Activated B cell treated with CpG ODN at 0.5 μM for 24 hours (primary cell): ENCODE measurements at regions not wholly inside any gene's neighbourhood (a gene's known extent, or its start where the extent isn't known, plus 50 kb on each side); places are given as distances from the start of the nearest gene placed in this dataset.
"Not testable (repeated sequence)": the region's sequence is repeated elsewhere in the genome, so short reads cannot be mapped to it uniquely, and the experiment has no call there.

ENCODE experiments used
- ATAC-seq: fragments of 200-7000 bp; cut with Tn5 transposase; one replicate; pipeline ENCODE4 v1.10.0; 2021; ENCODE audit warnings: low read depth, mild to moderate bottlenecking, moderate library complexity
- CTCF ChIA-PET: fragments of 350-600 bp; sonication (Branson Sonifier 250); formaldehyde crosslinking; loops from one replicate; lab custom pipeline; 2021; ENCODE audit warnings: antibody characterized with exemption; lab: Charles Lee
- POLR2A ChIA-PET: fragments of 350-600 bp; sonication (Branson Sonifier 250); formaldehyde crosslinking; loops from one replicate; lab custom pipeline; 2021; ENCODE audit warnings: antibody characterized with exemption; lab: Charles Lee
- DNase-seq: peaks from one replicate; pipeline ENCODE4 v3.0.0; 2022
- H3K27ac Mint-ChIP-seq: one replicate; pipeline ENCODE4 v1.8.0; 2020; ENCODE audit warnings: mixed read lengths
- H3K27me3 Mint-ChIP-seq: one replicate; pipeline ENCODE4 v1.8.0; 2021; ENCODE audit warnings: mixed read lengths
- H3K36me3 Mint-ChIP-seq: one replicate; pipeline ENCODE4 v1.8.0; 2021; ENCODE audit warnings: low read depth, mixed read lengths
- H3K4me1 Mint-ChIP-seq: one replicate; pipeline ENCODE4 v1.8.0; 2021; ENCODE audit warnings: mixed read lengths
- H3K4me3 Mint-ChIP-seq: one replicate; pipeline ENCODE4 v1.8.0; 2020; ENCODE audit warnings: mild to moderate bottlenecking, mixed read lengths
- H3K9me3 Mint-ChIP-seq: one replicate; pipeline ENCODE4 v1.8.0; 2020; ENCODE audit warnings: mixed read lengths
- CTCF ChIP-seq: fragments of 200-600 bp; IDR thresholded peaks from one replicate; pipeline ENCODE4 v1.8.0; 2022; ENCODE audit warnings: antibody characterized with exemption, mild to moderate bottlenecking
- intact Hi-C: fragments of 100-400 bp; cut with micrococcal nuclease; formaldehyde crosslinking; loops from one replicate; pipeline ENCODE4 v1.15.1; 2024

- Mint-ChIP-seq H3K4me1 (no peaks in the 10 kb centered on the region), H3K9me3 (peaks cover 7% of the 10 kb centered on the region), H3K36me3 (no peaks in the 10 kb centered on the region), H3K27ac (no peak overlapping the region), H3K27me3 (no peaks in the 10 kb centered on the region), H3K4me3 (no peak overlapping the region)
- POLR2A ChIA-PET: no interaction called here
- ATAC-seq: no peak
- CTCF ChIA-PET: no interaction called here
- intact Hi-C loops: no loop called here
- DNase-seq: no peak
- TF ChIP-seq CTCF: no peak
Measured at GRCh38 chr18:76018210-76018609, 476.8 kb downstream of the ZNF516 start.

- DNase-seq (no peak), ATAC-seq (no peak)
- POLR2A ChIA-PET: no interaction called here
- intact Hi-C loops: no loop called here
- H3K27me3 Mint-ChIP-seq: no peaks in the 10 kb centered on the region
- CTCF ChIA-PET: no interaction called here
- H3K27ac Mint-ChIP-seq: no peak overlapping the region
- no peaks in the 10 kb centered on the region for H3K4me1 Mint-ChIP-seq
- no peak overlapping the region for H3K4me3 Mint-ChIP-seq
- no peak for TF ChIP-seq CTCF
- no peaks in the 10 kb centered on the region for H3K36me3 Mint-ChIP-seq
- peaks cover 4% of the 10 kb centered on the region for H3K9me3 Mint-ChIP-seq
Measured at GRCh38 chr18:76013057-76013456, 482.0 kb downstream of the ZNF516 start.

- DNase-seq (no peak), ATAC-seq (no peak)
- H3K36me3 Mint-ChIP-seq: no peaks in the 10 kb centered on the region
- no peak for TF ChIP-seq CTCF
- intact Hi-C loops: no loop called here
- CTCF ChIA-PET: no interaction called here
- H3K27ac Mint-ChIP-seq: no peak overlapping the region
- POLR2A ChIA-PET: no interaction called here
- H3K9me3 Mint-ChIP-seq: no peaks in the 10 kb centered on the region
- H3K4me1 Mint-ChIP-seq: no peaks in the 10 kb centered on the region
- no peak overlapping the region for H3K4me3 Mint-ChIP-seq
- no peaks in the 10 kb centered on the region for H3K27me3 Mint-ChIP-seq
Measured at GRCh38 chr18:76005632-76006208, 489.3 kb downstream of the ZNF516 start.

- ATAC-seq, H3K4me3 Mint-ChIP-seq, intact Hi-C loops: not testable (repeated sequence)
Measured at GRCh38 chr18:75987913-75988312, 507.1 kb downstream of the ZNF516 start.

GRCh38 chr18:75984853-75985252, 510.2 kb downstream of the ZNF516 start:
- ATAC-seq (no peak), DNase-seq (no peak)
- no peak for TF ChIP-seq CTCF
- intact Hi-C loops: no loop called here
- CTCF ChIA-PET: no interaction called here
- Mint-ChIP-seq H3K9me3 (peaks cover 9% of the 10 kb centered on the region), H3K4me3 (no peak overlapping the region), H3K36me3 (no peaks in the 10 kb centered on the region), H3K27me3 (no peaks in the 10 kb centered on the region), H3K27ac (no peak overlapping the region), H3K4me1 (no peaks in the 10 kb centered on the region)
- POLR2A ChIA-PET: no interaction called here

More at GRCh38 chr18:75987913-75988312, 507.1 kb downstream of the ZNF516 start:
- H3K27me3 Mint-ChIP-seq, H3K4me1 Mint-ChIP-seq, H3K27ac Mint-ChIP-seq, CTCF ChIA-PET, DNase-seq, H3K9me3 Mint-ChIP-seq, POLR2A ChIA-PET, H3K36me3 Mint-ChIP-seq: not testable (repeated sequence)

- ChIA-PET CTCF (no interaction called here), POLR2A (no interaction called here)
- H3K36me3 Mint-ChIP-seq: no peaks in the 10 kb centered on the region
- H3K4me1 Mint-ChIP-seq: no peaks in the 10 kb centered on the region
- no peak overlapping the region for H3K27ac Mint-ChIP-seq
- no peak for TF ChIP-seq CTCF
- no peak for DNase-seq
- H3K27me3 Mint-ChIP-seq: no peaks in the 10 kb centered on the region
- intact Hi-C loops: no loop called here
- no peak overlapping the region for H3K4me3 Mint-ChIP-seq
- H3K9me3 Mint-ChIP-seq: peaks cover 6% of the 10 kb centered on the region
- no peak for ATAC-seq
Measured at GRCh38 chr18:75981102-75981501, 513.9 kb downstream of the ZNF516 start.
